Islet of Langerhans (tissue), 1 donor: ENCODE measurements at regions not wholly inside any gene's neighbourhood (a gene's known extent, or its start where the extent isn't known, plus 50 kb on each side); places are given as distances from the start of the nearest gene placed in this dataset.
"Not testable (repeated sequence)": the region's sequence is repeated elsewhere in the genome, so short reads cannot be mapped to it uniquely, and the experiment has no call there.

Experiments used
- FAIRE-seq: peaks from one replicate; lab custom pipeline; 2011; peaks lifted over from hg19 to GRCh38; lab: Jason Lieb, UNC

GRCh38 chr11:33553486-33553885 is 147.1 kb downstream of the C11orf91 start:
- FAIRE-seq = no peak

- FAIRE-seq = no peak
Measured at GRCh38 chr11:33552756-33553155, 147.9 kb downstream of the C11orf91 start.

GRCh38 chr11:33551051-33551450 is 149.6 kb downstream of the C11orf91 start:
- FAIRE-seq = no peak

GRCh38 chr11:33549483-33549882 is 151.1 kb downstream of the C11orf91 start:
- no peak for FAIRE-seq

GRCh38 chr11:33545931-33546330 is 154.7 kb downstream of the C11orf91 start:
- FAIRE-seq = no peak

GRCh38 chr11:33544593-33545373 is 155.8 kb downstream of the C11orf91 start:
- FAIRE-seq = no peak

- no peak for FAIRE-seq
Measured at GRCh38 chr11:33543823-33544222, 156.8 kb downstream of the C11orf91 start.

- peak; percentile 17 for FAIRE-seq
Measured at GRCh38 chr11:33542921-33543320, 157.7 kb downstream of the C11orf91 start.

GRCh38 chr11:33540946-33541915 is 159.4 kb downstream of the C11orf91 start:
- no peak for FAIRE-seq

- no peak for FAIRE-seq
Measured at GRCh38 chr11:33540427-33540826, 160.2 kb downstream of the C11orf91 start.

- no peak for FAIRE-seq
Measured at GRCh38 chr11:33539751-33540150, 160.9 kb downstream of the C11orf91 start.

GRCh38 chr11:33538726-33539125 is 161.9 kb downstream of the C11orf91 start:
- FAIRE-seq = no peak

GRCh38 chr11:33536178-33536577 is 164.4 kb downstream of the C11orf91 start:
- FAIRE-seq = no peak

GRCh38 chr11:33534575-33534974 is 166.1 kb downstream of the C11orf91 start:
- FAIRE-seq = no peak

- no peak for FAIRE-seq
Measured at GRCh38 chr11:33533386-33534052, 167.1 kb downstream of the C11orf91 start.

- FAIRE-seq = no peak
Measured at GRCh38 chr11:33532720-33533385, 167.8 kb downstream of the C11orf91 start.

GRCh38 chr11:33532257-33532656 is 168.4 kb downstream of the C11orf91 start:
- FAIRE-seq = no peak

- no peak for FAIRE-seq
Measured at GRCh38 chr11:33531743-33532181, 168.9 kb downstream of the C11orf91 start.

- no peak for FAIRE-seq
Measured at GRCh38 chr11:33530815-33531214, 169.8 kb downstream of the C11orf91 start.

GRCh38 chr11:33529461-33529860 is 171.2 kb downstream of the C11orf91 start:
- FAIRE-seq = no peak

- FAIRE-seq = not testable (repeated sequence)
Measured at GRCh38 chr11:33527738-33528137, 172.9 kb downstream of the C11orf91 start.

GRCh38 chr11:33525789-33526188 is 174.8 kb downstream of the C11orf91 start:
- FAIRE-seq = no peak
